ENCODE measurements at regions not wholly inside any gene's neighbourhood (a gene's known extent, or its start where the extent isn't known, plus 50 kb on each side); places are given as distances from the start of the nearest gene placed in this dataset.
A peak's percentile ranks its signal among the peaks of the same experiment; 100 is the strongest.

- no peak for TF ChIP-seq MEF2A (IDR thresholded peaks at IDR 0.05; ENCODE audit: borderline replicate concordance, low read depth)
Observed at GRCh38 chr18:1999387-1999786, 571.9 kb downstream of the METTL4 start (continued).

GRCh38 chr18:2002151-2002550 is 569.2 kb downstream of the METTL4 start:
- Histone ChIP-seq H2AFZ (ENCODE audit: low read depth) (0 out of 2 replicates have a peak overlapping the region, but pooled peaks have one; percentile 42), H3K4me2 (0 out of 2 replicates have a peak overlapping the region, but pooled peaks have one; percentile 47), H3F3A (replicated peaks; ENCODE audit: insufficient read depth) (no peaks in the 10 kb centered on the region), H3K36me3 (replicated peaks in 1 of 2; ENCODE audit: control insufficient read depth in 1 of 2, insufficient read depth in 2 of 2, low read length in 1 of 2) (no peaks in the 10 kb centered on the region), H3K4me3 (ENCODE audit: low read depth in 2 of 2, low read length in 1 of 2) (no peak overlapping the region), H3K4me1 (ENCODE audit: control insufficient read depth in 1 of 2, insufficient read depth in 2 of 2, low read depth in 1 of 2, low read length in 1 of 2) (no peaks in the 10 kb centered on the region), H3K9ac (no peak overlapping the region), H3K27ac (ENCODE audit: low read depth in 2 of 2, low read length in 1 of 2) (no peak overlapping the region), H3K9me2 (no peaks in the 10 kb centered on the region), H3K79me2 (ENCODE audit: insufficient read depth) (no peaks in the 10 kb centered on the region), H4K20me1 (ENCODE audit: insufficient read depth) (no peaks in the 10 kb centered on the region), H3K9me3 (no peaks in the 10 kb centered on the region), H3K27me3 (ENCODE audit: insufficient read depth) (no peaks in the 10 kb centered on the region)
- POLR2A ChIA-PET, result no interaction called here
- WGBS (ENCODE audit: low lambda C conversion rate), result 2% methylated on average over 2 of the region's 2 CpGs
- CTCF ChIA-PET, result interaction anchor here (0.8 kb wide), 1 partner anchor 15 kb away, joined by 3 read pairs; no protein-coding TSS in a partner anchor
- no peak for TF ChIP-seq EZH2phosphoT487 (IDR thresholded peaks at IDR 0.05; ENCODE audit: borderline replicate concordance, low read depth)
- TF ChIP-seq FOXM1 (IDR thresholded peaks at IDR 0.05; ENCODE audit: low read depth), result no peak
- no peak for TF ChIP-seq RFX5 (IDR thresholded peaks at IDR 0.05; ENCODE audit: low read length)
- TF ChIP-seq SIN3A (IDR thresholded peaks at IDR 0.05; ENCODE audit: borderline replicate concordance, low read depth, low read length), result no peak
- TF ChIP-seq SMC3 (IDR thresholded peaks at IDR 0.05; ENCODE audit: low read depth, low read length), result no peak
- no peak for TF ChIP-seq CTCF (IDR thresholded peaks at IDR 0.05)
- TF ChIP-seq RXRA (IDR thresholded peaks at IDR 0.05; ENCODE audit: borderline replicate concordance, low read depth), result no peak
- TF ChIP-seq MEF2A (IDR thresholded peaks at IDR 0.05; ENCODE audit: borderline replicate concordance, low read depth), result no peak
- no peak for TF ChIP-seq GABPA (IDR thresholded peaks at IDR 0.05; ENCODE audit: low read depth)
- no peak for TF ChIP-seq CHD2 (IDR thresholded peaks at IDR 0.05; ENCODE audit: low read length, partially characterized antibody)
- TF ChIP-seq USF2 (IDR thresholded peaks at IDR 0.05; ENCODE audit: borderline replicate concordance, low read depth, low read length), result no peak
- TF ChIP-seq EP300 (IDR thresholded peaks at IDR 0.05; ENCODE audit: borderline replicate concordance in 1 of 2, low read depth in 1 of 2, low read length in 1 of 2), result no peak
- TF ChIP-seq TCF12 (IDR thresholded peaks at IDR 0.05), result no peak
- TF ChIP-seq NRF1 (IDR thresholded peaks at IDR 0.05; ENCODE audit: low read depth, low read length), result no peak
- TF ChIP-seq ELF1 (IDR thresholded peaks at IDR 0.05), result no peak
- TF ChIP-seq REST (IDR thresholded peaks at IDR 0.05; ENCODE audit: low read depth, low read length), result no peak
- TF ChIP-seq JUND (IDR thresholded peaks at IDR 0.05), result no peak
- TF ChIP-seq POLR2AphosphoS5 (IDR thresholded peaks at IDR 0.05; ENCODE audit: low read depth, low read length), result no peak
- no peak for TF ChIP-seq TEAD4 (IDR thresholded peaks at IDR 0.05; ENCODE audit: borderline replicate concordance, insufficient read depth)
- TF ChIP-seq ZBTB33 (IDR thresholded peaks at IDR 0.05; ENCODE audit: borderline replicate concordance, low read depth), result no peak
- DNase-seq, result no peak

Measured in SK-N-SH (cell line).